OCI-LY1 (cell line): ENCODE measurements at regions not wholly inside any gene's neighbourhood (a gene's known extent, or its start where the extent isn't known, plus 50 kb on each side); places are given as distances from the start of the nearest gene placed in this dataset.

Experiments
- H2AFZ ChIP-seq: fragments of 200-600 bp; sonication (generic), shearing (Covaris generic); 2 replicates; pipeline ENCODE4 v1.6.0; 2014; ENCODE audit warnings: antibody characterized with exemption, mild to moderate bottlenecking, low read length
- H3F3A ChIP-seq: fragments of 200-600 bp; sonication (generic), shearing (Covaris generic); 2 replicates; pipeline ENCODE4 v1.6.0; 2014; ENCODE audit warnings: mild to moderate bottlenecking, antibody characterized with exemption, low read length, moderate library complexity; ENCODE audit not compliant: insufficient read depth
- H3K27ac ChIP-seq: fragments of 200-600 bp; sonication (generic); 2 replicates; pipeline ENCODE4 v1.5.1; 2014; ENCODE audit warnings: low read length, mixed run types, mild to moderate bottlenecking, low read depth; ENCODE audit not compliant: poor library complexity, severe bottlenecking
- H3K27me3 ChIP-seq: fragments of 200-600 bp; sonication (generic); 2 replicates; pipeline ENCODE4 v1.6.0; 2014; ENCODE audit warnings: antibody characterized with exemption, mild to moderate bottlenecking, low read length, moderate library complexity; ENCODE audit not compliant: insufficient read depth
- H3K36me3 ChIP-seq: fragments of 200-600 bp; sonication (generic); 2 replicates; pipeline ENCODE4 v1.6.1; 2014; ENCODE audit warnings: mild to moderate bottlenecking, antibody characterized with exemption, low read length, moderate library complexity, mixed read lengths; ENCODE audit not compliant: insufficient read depth
- H3K4me1 ChIP-seq: fragments of 200-600 bp; sonication (generic); 2 replicates; pipeline ENCODE4 v1.5.1; 2014; ENCODE audit warnings: mild to moderate bottlenecking, low read length, moderate library complexity; ENCODE audit not compliant: insufficient read depth, severe bottlenecking
- H3K4me2 ChIP-seq: fragments of 200-600 bp; sonication (generic), shearing (Covaris generic); 2 replicates; pipeline ENCODE4 v1.6.1; 2014; ENCODE audit warnings: low read length
- H3K4me3 ChIP-seq: fragments of 200-600 bp; sonication (generic); 2 replicates; pipeline ENCODE4 v1.5.1; 2014; ENCODE audit warnings: low read length, low read depth, mild to moderate bottlenecking, mixed read lengths; ENCODE audit not compliant: poor library complexity, severe bottlenecking
- H3K79me2 ChIP-seq: fragments of 200-600 bp; shearing (Covaris generic); 2 replicates; pipeline ENCODE4 v1.6.1; 2016; ENCODE audit warnings: mixed run types, low read length, mixed read lengths; ENCODE audit not compliant: insufficient read depth
- H3K9ac ChIP-seq: fragments of 200-600 bp; sonication (generic), shearing (Covaris generic); 2 replicates; pipeline ENCODE4 v1.6.1; 2014; ENCODE audit warnings: mild to moderate bottlenecking, low read length, mixed read lengths
- H3K9me2 ChIP-seq: fragments of 200-600 bp; sonication (generic), shearing (Covaris generic); 2 replicates; pipeline ENCODE4 v1.6.1; 2014; ENCODE audit warnings: low read depth, mild to moderate bottlenecking, low read length, mixed read lengths
- H3K9me3 ChIP-seq: fragments of 200-600 bp; shearing (Covaris generic); 2 replicates; pipeline ENCODE4 v1.6.1; 2014; ENCODE audit warnings: low read length, mixed read lengths
- H4K20me1 ChIP-seq: fragments of 200-600 bp; sonication (generic), shearing (Covaris generic); 2 replicates; pipeline ENCODE4 v1.6.0; 2016; ENCODE audit warnings: mild to moderate bottlenecking, low read length; ENCODE audit not compliant: insufficient read depth
- EZH2 ChIP-seq: fragments of 200-600 bp; sonication (generic), shearing (Covaris generic); IDR thresholded peaks from 2 replicates; pipeline ENCODE4 v1.8.0; 2017; ENCODE audit warnings: borderline replicate concordance, mixed run types, mild to moderate bottlenecking, antibody characterized with exemption, low read length, moderate library complexity, mixed read lengths
- TF ChIP-seq, protein P1 (sequence below): fragments of 200-600 bp; sonication (generic), shearing (Covaris generic); IDR thresholded peaks from 2 replicates; pipeline ENCODE4 v1.5.1; 2017; ENCODE audit warnings: mild to moderate bottlenecking, antibody characterized with exemption, low read length, moderate library complexity, mixed read lengths

DNA sequence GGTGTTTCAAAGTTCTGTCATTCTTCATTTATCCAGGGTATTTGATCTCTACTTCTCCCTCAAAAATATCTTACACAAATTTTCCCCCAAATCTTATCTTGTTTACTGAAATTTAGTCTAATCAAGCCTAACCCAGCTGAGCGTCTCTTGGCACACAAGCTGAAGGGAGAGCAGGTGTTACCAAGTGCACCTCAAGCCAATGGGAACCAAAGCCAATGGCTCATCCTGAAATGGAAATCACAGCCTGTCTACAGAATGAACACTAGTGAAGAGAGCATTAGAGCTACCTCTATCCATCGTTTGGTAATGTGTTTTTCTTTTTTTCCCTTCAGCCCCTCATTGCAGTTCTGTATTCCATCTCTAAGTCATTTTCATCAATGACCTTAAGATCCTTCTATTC is 1350.8 kb downstream of the OLFM4 start:
- Histone ChIP-seq H3K27me3 (no peaks in the 10 kb centered on the region), H2AFZ (no peak overlapping the region), H3F3A (no peaks in the 10 kb centered on the region), H3K27ac (no peak overlapping the region), H4K20me1 (no peaks in the 10 kb centered on the region), H3K4me1 (no peaks in the 10 kb centered on the region), H3K9me2 (no peaks in the 10 kb centered on the region), H3K36me3 (no peaks in the 10 kb centered on the region), H3K4me2 (no peak overlapping the region), H3K4me3 (no peak overlapping the region), H3K9me3 (no peaks in the 10 kb centered on the region), H3K79me2 (no peaks in the 10 kb centered on the region), H3K9ac (no peak overlapping the region)
- TF ChIP-seq, protein P1, sequence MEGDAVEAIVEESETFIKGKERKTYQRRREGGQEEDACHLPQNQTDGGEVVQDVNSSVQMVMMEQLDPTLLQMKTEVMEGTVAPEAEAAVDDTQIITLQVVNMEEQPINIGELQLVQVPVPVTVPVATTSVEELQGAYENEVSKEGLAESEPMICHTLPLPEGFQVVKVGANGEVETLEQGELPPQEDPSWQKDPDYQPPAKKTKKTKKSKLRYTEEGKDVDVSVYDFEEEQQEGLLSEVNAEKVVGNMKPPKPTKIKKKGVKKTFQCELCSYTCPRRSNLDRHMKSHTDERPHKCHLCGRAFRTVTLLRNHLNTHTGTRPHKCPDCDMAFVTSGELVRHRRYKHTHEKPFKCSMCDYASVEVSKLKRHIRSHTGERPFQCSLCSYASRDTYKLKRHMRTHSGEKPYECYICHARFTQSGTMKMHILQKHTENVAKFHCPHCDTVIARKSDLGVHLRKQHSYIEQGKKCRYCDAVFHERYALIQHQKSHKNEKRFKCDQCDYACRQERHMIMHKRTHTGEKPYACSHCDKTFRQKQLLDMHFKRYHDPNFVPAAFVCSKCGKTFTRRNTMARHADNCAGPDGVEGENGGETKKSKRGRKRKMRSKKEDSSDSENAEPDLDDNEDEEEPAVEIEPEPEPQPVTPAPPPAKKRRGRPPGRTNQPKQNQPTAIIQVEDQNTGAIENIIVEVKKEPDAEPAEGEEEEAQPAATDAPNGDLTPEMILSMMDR = no peak
- no peak for TF ChIP-seq EZH2

- H3K9me3 ChIP-seq = no peaks in the 10 kb centered on the region
- TF ChIP-seq, protein P1 = no peak
- no peak for TF ChIP-seq EZH2
- H3K4me2 ChIP-seq = no peak overlapping the region
Measured at GRCh38 chr13:54383604-54384003, 1355.0 kb downstream of the OLFM4 start.

GRCh38 chr13:54387625-54388024 is 1359.0 kb downstream of the OLFM4 start:
- Histone ChIP-seq H3K36me3 (no peaks in the 10 kb centered on the region), H3K4me3 (no peak overlapping the region), H3K79me2 (no peaks in the 10 kb centered on the region), H3K9me3 (no peaks in the 10 kb centered on the region), H3K4me2 (no peak overlapping the region), H2AFZ (no peak overlapping the region), H3K27ac (no peak overlapping the region), H4K20me1 (no peaks in the 10 kb centered on the region), H3F3A (no peaks in the 10 kb centered on the region), H3K4me1 (no peaks in the 10 kb centered on the region), H3K9me2 (no peaks in the 10 kb centered on the region), H3K27me3 (no peaks in the 10 kb centered on the region), H3K9ac (no peak overlapping the region)
- TF ChIP-seq, protein P1 = no peak
- TF ChIP-seq EZH2 = no peak

More at GRCh38 chr13:54383604-54384003, 1355.0 kb downstream of the OLFM4 start:
- no peaks in the 10 kb centered on the region for H3K36me3 ChIP-seq
- H3K79me2 ChIP-seq = no peaks in the 10 kb centered on the region
- H3K27ac ChIP-seq = no peak overlapping the region
- H3K4me1 ChIP-seq = no peaks in the 10 kb centered on the region
- H3K9me2 ChIP-seq = no peaks in the 10 kb centered on the region
- no peaks in the 10 kb centered on the region for H4K20me1 ChIP-seq
- no peaks in the 10 kb centered on the region for H3F3A ChIP-seq
- H3K9ac ChIP-seq = no peak overlapping the region
- no peak overlapping the region for H2AFZ ChIP-seq
- H3K4me3 ChIP-seq = no peak overlapping the region
- H3K27me3 ChIP-seq = no peaks in the 10 kb centered on the region
